Left colon (tissue), 2 donors: ENCODE measurements at regions not wholly inside any gene's neighbourhood (a gene's known extent, or its start where the extent isn't known, plus 50 kb on each side); places are given as distances from the start of the nearest gene placed in this dataset.
A peak's percentile ranks its signal among the peaks of the same experiment; 100 is the strongest.

Experiments used
- ATAC-seq: fragments of 200-7000 bp; cut with Tn5 transposase; one replicate; pipeline ENCODE4 v1.9.1; 2020; ENCODE audit warnings: mild to moderate bottlenecking, moderate library complexity
- DNase-seq, 2 donors: peaks; one replicate each; pipeline ENCODE4 v3.0.0-alpha.2; 2020
- intact Hi-C, 2 donors: fragments of 100-400 bp; cut with DNase I in 1 of 2; cut with micrococcal nuclease in 1 of 2; formaldehyde crosslinking; loops; one replicate each; pipeline versions ENCODE4 v1.11.2 to v1.14.0; 2022; cut with DNase I, micrococcal nuclease
- donor health status: DM: no; HTN: no; CAD: no.
- donor health status: DM: yes; HTN: yes; CAD: no.

- ATAC-seq (no peak), DNase-seq (no peak)
- intact Hi-C loops = no loop called here
Observed at GRCh38 chr2:193679847-193680246, 1485.1 kb upstream of the TMEFF2 start.

- intact Hi-C loops = no loop called here
- DNase-seq = no peak
- no peak for ATAC-seq
Observed at GRCh38 chr2:193670478-193670877, 1475.7 kb upstream of the TMEFF2 start.

- intact Hi-C loops = no loop called here
- DNase-seq (no peak), ATAC-seq (no peak)
Observed at GRCh38 chr2:193668557-193669323, 1474.0 kb upstream of the TMEFF2 start.

- DNase-seq (peak in 1 of 2 donors; percentile 2), ATAC-seq (peak; percentile 57)
Observed at GRCh38 chr2:193627927-193628272, 1433.2 kb upstream of the TMEFF2 start.

GRCh38 chr2:193627187-193627926 is 1432.6 kb upstream of the TMEFF2 start:
- ATAC-seq (peak; percentile 93), DNase-seq (peak; percentile 46 to 49)
- intact Hi-C loops = no loop called here

More at GRCh38 chr2:193627927-193628272, 1433.2 kb upstream of the TMEFF2 start:
- intact Hi-C loops = no loop called here

GRCh38 chr2:193608451-193608850 is 1413.7 kb upstream of the TMEFF2 start:
- intact Hi-C loops = no loop called here
- DNase-seq (no peak), ATAC-seq (no peak)

- intact Hi-C loops = no loop called here
- no peak for DNase-seq
- ATAC-seq = no peak
Observed at GRCh38 chr2:193590831-193591230, 1396.1 kb upstream of the TMEFF2 start.

GRCh38 chr2:193584522-193584938 is 1389.8 kb upstream of the TMEFF2 start:
- DNase-seq (no peak), ATAC-seq (peak; percentile 81)
- intact Hi-C loops = no loop called here

GRCh38 chr2:193583638-193584400 is 1389.1 kb upstream of the TMEFF2 start:
- intact Hi-C loops = no loop called here
- DNase-seq (peak in 1 of 2 donors; percentile 11), ATAC-seq (peak; percentile 48)

GRCh38 chr2:193581807-193582206 is 1387.1 kb upstream of the TMEFF2 start:
- no peak for ATAC-seq
- no peak for DNase-seq
- intact Hi-C loops = no loop called here

GRCh38 chr2:193580176-193580950 is 1385.6 kb upstream of the TMEFF2 start:
- intact Hi-C loops = no loop called here
- DNase-seq = no peak
- no peak for ATAC-seq

- intact Hi-C loops = no loop called here
- no peak for DNase-seq
- ATAC-seq = no peak
Observed at GRCh38 chr2:193566886-193567285, 1372.2 kb upstream of the TMEFF2 start.

GRCh38 chr2:193566276-193566675 is 1371.5 kb upstream of the TMEFF2 start:
- no peak for ATAC-seq
- intact Hi-C loops = no loop called here
- no peak for DNase-seq

GRCh38 chr2:193562031-193562430 is 1367.3 kb upstream of the TMEFF2 start:
- no peak for ATAC-seq
- no peak for DNase-seq
- intact Hi-C loops = no loop called here

- ATAC-seq (no peak), DNase-seq (no peak)
- intact Hi-C loops = no loop called here
Observed at GRCh38 chr2:193561054-193561453, 1366.3 kb upstream of the TMEFF2 start.

GRCh38 chr2:193556766-193557470 is 1362.2 kb upstream of the TMEFF2 start:
- intact Hi-C loops = no loop called here
- no peak for ATAC-seq
- DNase-seq = no peak

- DNase-seq (no peak), ATAC-seq (no peak)
- intact Hi-C loops = no loop called here
Observed at GRCh38 chr2:193549661-193550060, 1354.9 kb upstream of the TMEFF2 start.

GRCh38 chr2:193542762-193543161 is 1348.0 kb upstream of the TMEFF2 start:
- intact Hi-C loops = no loop called here
- DNase-seq (no peak), ATAC-seq (no peak)
